Neural progenitor cell (in vitro differentiated cells): ENCODE measurements at regions not wholly inside any gene's neighbourhood (a gene's known extent, or its start where the extent isn't known, plus 50 kb on each side); places are given as distances from the start of the nearest gene placed in this dataset.

Experiments
- CTCF ChIP-seq: fragments of 200-600 bp; sonication (generic); IDR thresholded peaks from 2 replicates; pipeline ENCODE4 v1.5.1; 2017; ENCODE audit warnings: antibody characterized with exemption, mild to moderate bottlenecking
- EZH2 ChIP-seq: fragments of 200-600 bp; sonication (generic); IDR thresholded peaks from 2 replicates; pipeline ENCODE4 v1.6.1; 2017; ENCODE audit warnings: antibody characterized with exemption, mild to moderate bottlenecking, moderate library complexity

GRCh38 chr19:28331596-28331995 is 881.4 kb downstream of the UQCRFS1 start:
- TF ChIP-seq CTCF (no peak), EZH2 (no peak)
